Medulla oblongata (tissue), 1 donor: ENCODE measurements at regions not wholly inside any gene's neighbourhood (a gene's known extent, or its start where the extent isn't known, plus 50 kb on each side); places are given as distances from the start of the nearest gene placed in this dataset.

Experiments used
- DNase-seq: peaks from one replicate; pipeline ENCODE4 v3.0.0-alpha.2; 2015; ENCODE audit errors: extremely low spot score

GRCh38 chr5:117945258-117945657 is 1043.1 kb downstream of the DTWD2 start:
- no peak for DNase-seq

DNA sequence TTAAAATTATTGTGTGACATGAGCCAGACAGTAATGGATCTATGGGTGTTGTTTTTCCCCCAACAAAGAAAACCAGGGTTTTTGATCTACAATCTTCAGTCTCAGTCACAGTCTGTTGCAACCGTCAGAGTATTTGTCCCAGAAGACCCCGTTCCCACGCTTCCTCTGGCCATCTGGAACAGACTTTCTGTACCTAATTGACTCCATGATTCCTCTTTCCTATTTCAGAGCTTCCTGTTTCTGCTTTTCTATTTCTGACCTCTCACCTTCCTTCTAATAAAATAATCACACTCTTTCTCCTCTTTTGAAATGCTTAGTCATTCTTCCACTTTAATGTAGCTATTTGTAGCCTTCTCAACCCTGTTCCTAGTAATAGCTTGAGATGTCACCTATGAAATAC is 1044.8 kb downstream of the DTWD2 start:
- no peak for DNase-seq

DNA sequence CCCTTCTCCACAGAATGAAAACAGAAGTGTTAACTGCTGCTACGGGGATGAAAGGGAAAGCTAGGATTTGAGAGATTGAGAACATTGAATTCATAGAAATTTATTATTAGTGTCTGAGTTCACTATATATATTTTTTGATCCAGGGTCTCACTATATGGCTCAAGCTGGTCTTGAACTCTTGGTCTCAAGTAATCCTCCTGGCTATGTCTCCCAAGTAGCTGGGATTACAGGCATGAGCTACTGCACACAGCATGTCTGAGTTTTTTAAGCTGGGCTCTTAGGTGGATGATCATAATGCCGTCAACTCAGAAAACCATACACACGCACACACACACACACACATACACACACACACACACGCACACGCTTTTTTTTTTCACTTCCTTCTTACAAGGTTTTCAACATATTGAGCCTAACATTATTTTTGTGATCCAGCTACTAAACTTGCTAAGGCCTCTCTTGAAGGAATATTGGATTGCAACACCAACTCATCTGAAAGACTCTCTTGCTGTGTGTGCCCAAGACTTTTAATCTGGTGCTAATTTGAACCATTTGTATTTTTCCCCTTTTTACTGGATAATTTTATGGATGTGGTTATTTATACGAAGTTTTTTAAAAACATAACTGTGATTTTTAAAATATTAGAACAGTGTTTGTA is 1045.4 kb downstream of the DTWD2 start:
- peak; percentile 8 for DNase-seq

GRCh38 chr5:117893211-117893610 is 1095.1 kb downstream of the DTWD2 start:
- no peak for DNase-seq

- DNase-seq = no peak
These were observed 1096.0 kb downstream of the DTWD2 start for GRCh38 chr5:117892360-117892759.

GRCh38 chr5:117889596-117889995 is 1098.8 kb downstream of the DTWD2 start:
- DNase-seq = no peak

- DNase-seq = peak; percentile 59
These were observed 1099.7 kb downstream of the DTWD2 start for GRCh38 chr5:117888688-117889087.

DNA sequence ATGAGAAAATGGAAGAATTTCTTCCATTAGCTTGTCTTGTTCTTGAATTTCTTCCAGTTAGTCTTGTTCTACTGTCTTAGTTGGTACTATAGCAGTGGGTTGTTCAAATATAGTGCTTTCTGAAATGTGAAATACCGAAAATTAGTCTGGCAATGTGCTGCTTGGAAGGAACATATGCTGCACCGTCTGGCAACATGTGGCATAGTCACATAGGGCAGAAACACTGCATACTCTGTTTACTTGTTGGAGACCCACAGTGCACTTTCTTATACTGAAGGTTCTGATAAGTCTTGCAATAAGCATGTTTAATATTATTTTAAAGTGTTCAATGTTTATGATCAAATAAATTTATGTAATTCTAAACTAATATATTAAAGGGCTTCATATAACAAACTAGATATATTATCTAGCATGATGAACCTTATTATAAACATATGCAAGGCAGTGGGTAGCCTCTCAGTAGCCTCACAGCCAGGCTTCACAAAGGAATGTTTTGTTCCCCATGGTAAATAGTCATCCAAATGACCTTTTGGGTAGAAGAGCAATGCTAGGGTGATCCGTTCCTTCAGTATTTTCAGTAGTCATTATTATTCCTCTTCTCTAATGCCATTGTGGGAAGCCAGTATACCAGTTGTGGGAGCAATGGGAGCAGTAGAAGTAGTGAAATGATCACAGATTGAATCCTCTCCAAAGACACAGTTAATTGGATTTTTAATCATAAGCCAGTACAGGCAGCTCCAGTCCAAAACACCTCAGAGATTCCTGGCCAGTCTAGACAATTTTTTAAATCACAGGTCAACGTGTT is 1106.7 kb downstream of the DTWD2 start:
- no peak for DNase-seq

- no peak for DNase-seq
These were observed 1107.4 kb downstream of the DTWD2 start for GRCh38 chr5:117880932-117881331.

- no peak for DNase-seq
These were observed 1110.6 kb downstream of the DTWD2 start for GRCh38 chr5:117877731-117878130.

DNA sequence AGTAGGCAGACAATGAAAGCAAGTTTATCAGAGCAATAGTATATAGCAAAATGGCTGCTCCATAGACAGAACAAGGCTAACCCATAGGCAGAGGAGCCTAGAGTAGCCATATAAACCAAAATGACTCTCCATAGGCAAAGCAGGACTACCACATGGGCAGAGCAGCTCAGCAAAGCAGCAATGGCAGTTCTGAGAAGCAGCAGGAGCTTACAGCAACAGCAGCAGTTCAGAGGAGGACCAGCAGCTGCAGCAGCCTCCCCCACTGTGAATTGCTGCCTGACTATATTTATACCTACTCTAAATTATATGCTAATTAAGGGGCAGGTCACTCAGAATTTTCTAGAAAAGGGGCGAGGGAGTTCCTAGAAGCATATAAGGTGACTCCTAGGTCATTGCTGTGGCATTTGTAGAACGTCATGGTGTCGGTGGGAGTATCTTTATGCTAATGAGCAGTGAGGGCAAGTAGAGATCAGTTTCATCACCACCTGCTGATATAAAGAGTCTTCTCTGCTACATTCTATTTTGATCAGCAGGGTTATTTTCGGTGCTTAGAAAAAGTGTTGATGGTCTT is 1115.5 kb downstream of the DTWD2 start:
- DNase-seq = no peak

DNA sequence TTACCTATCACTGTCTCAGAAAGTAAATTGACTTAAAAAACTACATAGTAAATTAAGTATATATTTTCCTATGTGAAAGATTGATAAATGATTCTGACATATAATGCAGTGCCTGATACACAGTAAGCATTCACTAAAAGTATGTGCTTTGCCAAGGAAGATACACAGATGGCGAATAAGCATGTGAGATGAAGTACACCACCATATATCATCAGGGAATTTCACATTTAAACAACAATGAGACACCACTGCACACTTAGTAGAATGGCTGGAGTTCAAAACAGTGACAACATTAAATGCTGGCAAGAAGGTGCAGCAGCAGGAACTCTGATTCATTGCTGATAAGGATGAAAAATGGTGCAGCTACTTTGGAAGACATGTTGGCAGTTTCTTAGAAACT is 1118.8 kb downstream of the DTWD2 start:
- no peak for DNase-seq

GRCh38 chr5:117863586-117864296 is 1124.6 kb downstream of the DTWD2 start:
- DNase-seq = peak; percentile 38

GRCh38 chr5:117860550-117860949 is 1127.8 kb downstream of the DTWD2 start:
- no peak for DNase-seq

DNA sequence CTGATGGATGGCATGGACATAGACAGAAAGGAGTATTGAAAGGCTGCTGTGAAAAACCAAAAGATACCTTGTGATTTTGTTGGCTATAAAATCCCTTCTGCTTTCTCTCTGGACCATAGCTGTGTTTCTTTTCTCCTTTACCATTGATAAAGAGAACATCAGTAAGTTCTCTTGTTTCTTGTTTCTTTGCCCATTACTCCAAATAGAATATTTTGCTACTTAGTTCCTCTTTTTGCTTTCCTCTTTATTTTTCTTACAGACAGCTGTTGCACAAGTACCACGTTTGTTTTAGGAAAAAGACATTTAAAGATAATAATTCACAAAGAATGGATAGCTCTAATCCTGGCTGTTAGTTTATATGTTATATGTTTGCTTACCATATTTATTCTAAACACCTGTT is 1129.2 kb downstream of the DTWD2 start:
- peak; percentile 37 for DNase-seq

GRCh38 chr5:117856713-117857112 is 1131.6 kb downstream of the DTWD2 start:
- DNase-seq = no peak

- DNase-seq = no peak
These were observed 1150.6 kb downstream of the DTWD2 start for GRCh38 chr5:117837786-117838185.

DNA sequence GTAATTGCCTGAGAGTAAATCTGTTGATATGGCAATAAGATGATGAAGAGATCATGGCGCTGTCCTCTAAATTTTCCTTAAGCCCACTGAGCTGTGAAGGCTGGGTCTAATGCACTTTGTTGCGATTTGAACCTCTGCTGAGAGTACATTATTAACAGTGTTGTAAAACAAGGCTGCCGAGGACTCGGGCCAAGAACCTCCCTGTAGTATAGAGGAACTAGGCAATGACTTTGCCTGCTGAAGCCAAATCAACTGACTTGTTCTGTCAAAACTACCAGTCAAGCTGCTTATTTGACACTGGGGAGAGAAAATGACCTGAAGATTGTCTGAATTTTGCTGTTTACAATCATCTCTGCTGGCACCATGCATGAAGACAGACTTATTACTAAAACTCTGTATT is 1154.7 kb downstream of the DTWD2 start:
- no peak for DNase-seq

GRCh38 chr5:117829646-117830045 is 1158.7 kb downstream of the DTWD2 start:
- DNase-seq = no peak

DNA sequence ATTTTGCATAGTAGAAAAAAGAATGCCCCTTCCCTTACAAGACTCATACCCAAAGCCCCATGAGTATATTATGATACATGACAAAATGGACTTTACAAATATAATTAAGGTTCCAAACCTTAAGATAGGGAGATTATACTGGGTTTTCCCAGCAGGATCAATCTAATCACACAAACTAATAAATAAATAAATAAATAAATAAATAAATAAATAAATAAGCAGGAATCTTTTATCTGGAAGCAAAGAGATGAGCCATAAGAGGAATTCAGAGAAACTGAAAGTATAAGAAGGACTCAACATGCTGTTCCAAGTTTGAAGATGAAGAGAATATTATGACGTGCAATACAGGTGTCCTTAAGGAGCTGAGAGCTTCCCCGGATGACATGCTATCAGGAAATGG is 1174.5 kb downstream of the DTWD2 start:
- no peak for DNase-seq

DNA sequence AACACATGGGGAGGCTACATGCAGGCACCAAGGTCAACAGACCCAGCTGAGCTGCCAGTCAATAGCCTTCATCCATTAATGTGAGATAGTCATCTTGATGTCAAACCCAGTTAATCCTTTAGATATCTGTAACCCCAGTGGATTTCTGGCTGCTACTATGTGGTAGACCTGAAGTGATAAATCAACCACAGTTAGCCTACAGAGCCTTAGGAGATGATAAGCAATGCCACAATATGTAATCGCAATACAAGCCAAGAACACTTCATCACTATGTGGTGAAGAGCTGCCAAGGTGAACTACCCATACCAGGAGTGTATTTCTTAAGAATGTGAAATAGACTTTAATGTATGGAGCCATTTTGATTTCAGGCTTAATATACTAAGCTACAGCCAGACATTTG is 1175.5 kb downstream of the DTWD2 start:
- DNase-seq = no peak

- DNase-seq = no peak
These were observed 1179.1 kb downstream of the DTWD2 start for GRCh38 chr5:117809251-117809650.
